H54 (cell line): ENCODE measurements at regions not wholly inside any gene's neighbourhood (a gene's known extent, or its start where the extent isn't known, plus 50 kb on each side); places are given as distances from the start of the nearest gene placed in this dataset.

Experiments
- DNase-seq: peaks from one replicate; pipeline ENCODE4 v3.0.0; 2011; ENCODE audit warnings: low spot score, mixed read lengths; ENCODE audit not compliant: insufficient read length
- FAIRE-seq: peaks from 3 replicates; lab custom pipeline; 2011; peaks lifted over from hg19 to GRCh38; lab: Jason Lieb, UNC
- POLR2A ChIP-seq: IDR thresholded peaks from 2 replicates; pipeline ENCODE4 v1.6.1; 2011; ENCODE audit warnings: low read depth, mild to moderate bottlenecking, low read length

- no peak for TF ChIP-seq POLR2A
- FAIRE-seq (no peak), DNase-seq (no peak)
These were observed 56.0 kb upstream of the DSG1 start for GRCh38 chr18:31261792-31262582.

- FAIRE-seq = no peak
- TF ChIP-seq POLR2A = no peak
- no peak for DNase-seq
These were observed 50.0 kb upstream of the DSG1 start for GRCh38 chr18:31267823-31268481.
